Liver (tissue), 3 donors: ENCODE measurements at regions not wholly inside any gene's neighbourhood (a gene's known extent, or its start where the extent isn't known, plus 50 kb on each side); places are given as distances from the start of the nearest gene placed in this dataset.

ENCODE experiments used
- ATF3 ChIP-seq: IDR thresholded peaks from 2 replicates; pipeline ENCODE4 v1.6.1; 2016; ENCODE audit warnings: antibody characterized with exemption
- CTCF ChIP-seq: fragments of 150-350 bp; IDR thresholded peaks from 2 replicates; pipeline ENCODE4 v1.5.1; 2017; ENCODE audit warnings: improper control_type of control experiment, low read depth, low read length; ENCODE audit not compliant: missing input control
- EGR1 ChIP-seq, 2 donors: IDR thresholded peaks; 2 replicates each; pipeline ENCODE4 v1.6.1; 2016 to 2018; ENCODE audit warnings: antibody characterized with exemption in 2 of 2, low read depth in 2 of 2
- FOXA1 ChIP-seq: IDR thresholded peaks from 2 replicates; pipeline ENCODE4 v1.6.1; 2016; ENCODE audit warnings: antibody characterized with exemption
- FOXA2 ChIP-seq: IDR thresholded peaks from 2 replicates; pipeline ENCODE4 v1.6.1; 2016; ENCODE audit warnings: antibody characterized with exemption
- JUND ChIP-seq, 2 donors: IDR thresholded peaks; 2 replicates each; pipeline ENCODE4 v1.6.1; 2016; ENCODE audit warnings: antibody characterized with exemption in 2 of 2
- NR2F2 ChIP-seq: IDR thresholded peaks from 2 replicates; pipeline ENCODE4 v1.6.1; 2016; ENCODE audit warnings: antibody characterized with exemption
- RAD21 ChIP-seq, 2 donors: IDR thresholded peaks; 2 replicates each; pipeline ENCODE4 v1.6.1; 2016; ENCODE audit warnings: antibody characterized with exemption in 2 of 2, mild to moderate bottlenecking in 2 of 2
- REST ChIP-seq: IDR thresholded peaks from 2 replicates; pipeline ENCODE4 v1.6.1; 2016; ENCODE audit warnings: antibody characterized with exemption, mild to moderate bottlenecking
- RXRA ChIP-seq, 2 donors: IDR thresholded peaks; 2 replicates each; pipeline ENCODE4 v1.6.1; 2017 to 2018; ENCODE audit warnings: antibody characterized with exemption in 2 of 2, mild to moderate bottlenecking in 1 of 2
- SP1 ChIP-seq: IDR thresholded peaks from 2 replicates; pipeline ENCODE4 v1.6.1; 2018; ENCODE audit warnings: antibody characterized with exemption, mild to moderate bottlenecking
- TAF1 ChIP-seq: conservative IDR thresholded peaks from 2 replicates; pipeline ENCODE4 v1.6.1; 2016; ENCODE audit warnings: antibody characterized with exemption, mild to moderate bottlenecking
- TF ChIP-seq, protein P1 (sequence below): IDR thresholded peaks from 2 replicates; pipeline ENCODE4 v1.6.1; 2016; ENCODE audit warnings: antibody characterized with exemption
- TF ChIP-seq, protein P2 (sequence below): IDR thresholded peaks from 2 replicates; pipeline ENCODE4 v1.6.1; 2016; ENCODE audit warnings: antibody characterized with exemption
- donor health status: healthy.
- donor health status: healthy.

DNA sequence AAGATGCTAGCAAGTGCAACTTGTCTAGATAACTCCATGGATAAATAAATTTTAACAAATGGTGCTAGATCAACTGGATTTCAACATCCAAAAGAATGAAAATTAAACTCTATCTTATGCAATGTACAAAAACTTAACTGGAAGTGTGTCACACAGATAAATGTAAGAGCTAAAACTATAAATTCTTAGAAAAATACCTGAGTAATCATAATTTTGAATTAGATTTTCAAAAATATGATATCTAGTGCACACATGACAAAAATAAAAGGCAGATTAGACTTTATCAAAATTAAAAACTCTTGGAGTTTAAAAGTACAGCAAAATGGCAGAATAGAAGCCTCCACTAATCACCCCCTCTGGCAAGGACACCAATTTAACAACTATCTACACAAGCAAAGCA, 1791.2 kb upstream of the CDH6 start:
- TF ChIP-seq CTCF (no peak), ATF3 (no peak), REST (no peak), RAD21 (IDR thresholded peaks at IDR 0.05) (no peak), RXRA (IDR thresholded peaks at IDR 0.05) (no peak), NR2F2 (no peak), SP1 (no peak), FOXA1 (no peak), EGR1 (IDR thresholded peaks at IDR 0.05; ENCODE audit: low read depth in 2 of 2) (no peak), JUND (IDR thresholded peaks at IDR 0.05) (no peak), FOXA2 (no peak), TAF1 (no peak)
- TF ChIP-seq, protein P1, sequence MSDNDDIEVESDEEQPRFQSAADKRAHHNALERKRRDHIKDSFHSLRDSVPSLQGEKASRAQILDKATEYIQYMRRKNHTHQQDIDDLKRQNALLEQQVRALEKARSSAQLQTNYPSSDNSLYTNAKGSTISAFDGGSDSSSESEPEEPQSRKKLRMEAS = no peak
- TF ChIP-seq, protein P2, sequence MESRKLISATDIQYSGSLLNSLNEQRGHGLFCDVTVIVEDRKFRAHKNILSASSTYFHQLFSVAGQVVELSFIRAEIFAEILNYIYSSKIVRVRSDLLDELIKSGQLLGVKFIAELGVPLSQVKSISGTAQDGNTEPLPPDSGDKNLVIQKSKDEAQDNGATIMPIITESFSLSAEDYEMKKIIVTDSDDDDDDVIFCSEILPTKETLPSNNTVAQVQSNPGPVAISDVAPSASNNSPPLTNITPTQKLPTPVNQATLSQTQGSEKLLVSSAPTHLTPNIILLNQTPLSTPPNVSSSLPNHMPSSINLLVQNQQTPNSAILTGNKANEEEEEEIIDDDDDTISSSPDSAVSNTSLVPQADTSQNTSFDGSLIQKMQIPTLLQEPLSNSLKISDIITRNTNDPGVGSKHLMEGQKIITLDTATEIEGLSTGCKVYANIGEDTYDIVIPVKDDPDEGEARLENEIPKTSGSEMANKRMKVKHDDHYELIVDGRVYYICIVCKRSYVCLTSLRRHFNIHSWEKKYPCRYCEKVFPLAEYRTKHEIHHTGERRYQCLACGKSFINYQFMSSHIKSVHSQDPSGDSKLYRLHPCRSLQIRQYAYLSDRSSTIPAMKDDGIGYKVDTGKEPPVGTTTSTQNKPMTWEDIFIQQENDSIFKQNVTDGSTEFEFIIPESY = no peak
